ENCODE measurements at regions not wholly inside any gene's neighbourhood (a gene's known extent, or its start where the extent isn't known, plus 50 kb on each side); places are given as distances from the start of the nearest gene placed in this dataset.

DNA sequence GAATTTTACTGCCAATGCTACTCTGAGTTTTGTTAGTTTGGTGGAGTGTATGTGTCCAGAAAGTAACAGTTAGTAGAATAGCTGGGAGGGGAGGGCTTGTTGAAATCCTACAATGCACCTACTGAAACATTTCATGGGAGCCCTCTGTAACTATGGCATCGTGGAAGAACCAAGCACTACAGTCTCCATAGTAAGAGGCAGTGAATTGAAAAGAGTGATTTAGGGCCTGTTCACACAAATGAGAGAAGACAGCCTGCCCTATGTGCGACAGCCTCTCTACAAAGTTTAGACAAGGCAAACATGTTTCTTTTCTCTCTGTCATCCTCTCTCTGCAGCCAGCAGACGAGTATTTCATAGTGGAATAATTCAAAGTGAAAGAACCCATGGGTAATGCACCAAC is 676.6 kb downstream of the BRINP1 start:
- TF ChIP-seq ZNF114 (CRISPR knock-in tag; IDR thresholded peaks at IDR 0.05) (no peak), EZH2 (IDR thresholded peaks at IDR 0.05; ENCODE audit: low read depth, unreplicated experiment) (no peak)
- TF ChIP-seq, protein P1, sequence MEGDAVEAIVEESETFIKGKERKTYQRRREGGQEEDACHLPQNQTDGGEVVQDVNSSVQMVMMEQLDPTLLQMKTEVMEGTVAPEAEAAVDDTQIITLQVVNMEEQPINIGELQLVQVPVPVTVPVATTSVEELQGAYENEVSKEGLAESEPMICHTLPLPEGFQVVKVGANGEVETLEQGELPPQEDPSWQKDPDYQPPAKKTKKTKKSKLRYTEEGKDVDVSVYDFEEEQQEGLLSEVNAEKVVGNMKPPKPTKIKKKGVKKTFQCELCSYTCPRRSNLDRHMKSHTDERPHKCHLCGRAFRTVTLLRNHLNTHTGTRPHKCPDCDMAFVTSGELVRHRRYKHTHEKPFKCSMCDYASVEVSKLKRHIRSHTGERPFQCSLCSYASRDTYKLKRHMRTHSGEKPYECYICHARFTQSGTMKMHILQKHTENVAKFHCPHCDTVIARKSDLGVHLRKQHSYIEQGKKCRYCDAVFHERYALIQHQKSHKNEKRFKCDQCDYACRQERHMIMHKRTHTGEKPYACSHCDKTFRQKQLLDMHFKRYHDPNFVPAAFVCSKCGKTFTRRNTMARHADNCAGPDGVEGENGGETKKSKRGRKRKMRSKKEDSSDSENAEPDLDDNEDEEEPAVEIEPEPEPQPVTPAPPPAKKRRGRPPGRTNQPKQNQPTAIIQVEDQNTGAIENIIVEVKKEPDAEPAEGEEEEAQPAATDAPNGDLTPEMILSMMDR (conservative IDR thresholded peaks at IDR 0.05; ENCODE audit: low read depth in 2 of 2): no peak

Measured in GM23338 (cell line).